ENCODE measurements at regions not wholly inside any gene's neighbourhood (a gene's known extent, or its start where the extent isn't known, plus 50 kb on each side); places are given as distances from the start of the nearest gene placed in this dataset.

- TF ChIP-seq CTCF (IDR thresholded peaks at IDR 0.05; ENCODE audit: low read length) (no peak), EZH2 (IDR thresholded peaks at IDR 0.05; ENCODE audit: borderline replicate concordance, low read length) (no peak)
These were observed 587.1 kb upstream of the LRRTM4 start for GRCh38 chr2:78109272-78109671.

All from OCI-LY1 (cell line).